SU-DHL-6 (cell line): ENCODE measurements at regions not wholly inside any gene's neighbourhood (a gene's known extent, or its start where the extent isn't known, plus 50 kb on each side); places are given as distances from the start of the nearest gene placed in this dataset.

ENCODE experiments used
- EZH2phosphoT487 ChIP-seq: fragments of 200-600 bp; sonication (generic), shearing (Covaris generic); conservative IDR thresholded peaks from 2 replicates; pipeline ENCODE4 v1.6.1; 2018; ENCODE audit warnings: mild to moderate bottlenecking, antibody characterized with exemption, low read length, moderate library complexity, mixed read lengths
- TF ChIP-seq, protein P1 (sequence below): fragments of 200-600 bp; sonication (generic); IDR thresholded peaks from one replicate; pipeline ENCODE4 v1.5.1; 2017; ENCODE audit warnings: antibody characterized with exemption, mild to moderate bottlenecking, low read length, moderate library complexity; ENCODE audit not compliant: insufficient read depth, poor library complexity, severe bottlenecking

DNA sequence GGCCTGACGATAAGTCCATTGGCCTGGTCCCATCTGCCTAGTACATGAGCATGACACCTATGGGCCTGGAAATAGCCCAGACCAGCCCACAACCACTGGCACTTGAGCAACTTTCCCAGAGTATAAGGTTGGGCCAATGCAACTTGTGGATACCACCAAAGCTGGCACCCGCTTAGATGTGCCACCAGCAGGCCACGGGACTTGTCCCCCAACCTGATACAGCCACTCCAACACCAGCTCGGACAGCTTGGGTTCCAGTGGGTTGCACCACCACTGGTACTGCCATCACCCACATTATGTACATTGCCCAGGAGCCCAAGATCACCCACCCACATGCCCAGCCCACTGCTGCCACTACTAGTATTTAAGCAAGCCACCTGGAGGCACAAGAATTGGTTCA, 381.2 kb downstream of the GBE1 start:
- TF ChIP-seq, protein P1, sequence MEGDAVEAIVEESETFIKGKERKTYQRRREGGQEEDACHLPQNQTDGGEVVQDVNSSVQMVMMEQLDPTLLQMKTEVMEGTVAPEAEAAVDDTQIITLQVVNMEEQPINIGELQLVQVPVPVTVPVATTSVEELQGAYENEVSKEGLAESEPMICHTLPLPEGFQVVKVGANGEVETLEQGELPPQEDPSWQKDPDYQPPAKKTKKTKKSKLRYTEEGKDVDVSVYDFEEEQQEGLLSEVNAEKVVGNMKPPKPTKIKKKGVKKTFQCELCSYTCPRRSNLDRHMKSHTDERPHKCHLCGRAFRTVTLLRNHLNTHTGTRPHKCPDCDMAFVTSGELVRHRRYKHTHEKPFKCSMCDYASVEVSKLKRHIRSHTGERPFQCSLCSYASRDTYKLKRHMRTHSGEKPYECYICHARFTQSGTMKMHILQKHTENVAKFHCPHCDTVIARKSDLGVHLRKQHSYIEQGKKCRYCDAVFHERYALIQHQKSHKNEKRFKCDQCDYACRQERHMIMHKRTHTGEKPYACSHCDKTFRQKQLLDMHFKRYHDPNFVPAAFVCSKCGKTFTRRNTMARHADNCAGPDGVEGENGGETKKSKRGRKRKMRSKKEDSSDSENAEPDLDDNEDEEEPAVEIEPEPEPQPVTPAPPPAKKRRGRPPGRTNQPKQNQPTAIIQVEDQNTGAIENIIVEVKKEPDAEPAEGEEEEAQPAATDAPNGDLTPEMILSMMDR: no peak
- no peak for TF ChIP-seq EZH2phosphoT487
